Trophoblast cell (in vitro differentiated cells and primary cell): ENCODE measurements at regions not wholly inside any gene's neighbourhood (a gene's known extent, or its start where the extent isn't known, plus 50 kb on each side); places are given as distances from the start of the nearest gene placed in this dataset.
"Not testable (repeated sequence)": the region's sequence is repeated elsewhere in the genome, so short reads cannot be mapped to it uniquely, and the experiment has no call there.

Source experiments
- DNase-seq, 2 donors: peaks; one replicate each; pipeline ENCODE4 v3.0.0-alpha.2; 2016
- H2AFZ ChIP-seq: 2 replicates; pipeline ENCODE4 v1.6.1; 2013; ENCODE audit warnings: low read length, moderate library complexity, mild to moderate bottlenecking; ENCODE audit not compliant: insufficient read depth, poor library complexity
- H2AK5ac ChIP-seq: 2 replicates; pipeline ENCODE4 v1.6.1; 2013; ENCODE audit warnings: mild to moderate bottlenecking, low read length
- H2BK120ac ChIP-seq: 2 replicates; pipeline ENCODE4 v1.6.1; 2013; ENCODE audit warnings: low read length, mild to moderate bottlenecking, moderate library complexity; ENCODE audit not compliant: insufficient read depth, poor library complexity
- H2BK12ac ChIP-seq: 2 replicates; pipeline ENCODE4 v1.6.1; 2013; ENCODE audit warnings: mild to moderate bottlenecking, low read length, moderate library complexity
- H2BK5ac ChIP-seq: 2 replicates; pipeline ENCODE4 v1.6.1; 2013; ENCODE audit warnings: low read length, low read depth, moderate library complexity, mild to moderate bottlenecking; ENCODE audit not compliant: poor library complexity
- H3K14ac ChIP-seq: 2 replicates; pipeline ENCODE4 v1.6.1; 2013; ENCODE audit warnings: mild to moderate bottlenecking, low read length
- H3K18ac ChIP-seq: 2 replicates; pipeline ENCODE4 v1.6.1; 2013; ENCODE audit warnings: mild to moderate bottlenecking, low read length
- H3K23ac ChIP-seq: 2 replicates; pipeline ENCODE4 v1.6.1; 2013; ENCODE audit warnings: low read length
- H3K27ac ChIP-seq: 2 replicates; pipeline ENCODE4 v1.5.1; 2013; ENCODE audit warnings: low read depth, mild to moderate bottlenecking, inconsistent platforms, low read length, moderate library complexity
- H3K27me3 ChIP-seq: 2 replicates; pipeline ENCODE4 v1.6.1; 2013; ENCODE audit warnings: inconsistent platforms, mild to moderate bottlenecking, low read length, moderate library complexity; ENCODE audit not compliant: insufficient read depth
- H3K36me3 ChIP-seq, 2 experiments: 1 replicate in 1 of 2; 2 replicates in 1 of 2; pipeline ENCODE4 v1.6.1; 2013; ENCODE audit warnings: low read length in 2 of 2, mild to moderate bottlenecking in 2 of 2, moderate library complexity in 1 of 2; ENCODE audit not compliant: insufficient read depth in 2 of 2, control insufficient read depth in 1 of 2
- H3K4ac ChIP-seq: 2 replicates; pipeline ENCODE4 v1.6.1; 2013; ENCODE audit warnings: low read depth, mild to moderate bottlenecking, low read length, moderate library complexity
- H3K4me1 ChIP-seq, 2 experiments: 1 replicate in 1 of 2; 2 replicates in 1 of 2; pipeline ENCODE4 v1.6.1; 2013; ENCODE audit warnings: low read length in 2 of 2, mild to moderate bottlenecking in 2 of 2, moderate library complexity in 1 of 2; ENCODE audit not compliant: insufficient read depth in 2 of 2, control insufficient read depth in 1 of 2
- H3K4me2 ChIP-seq: 2 replicates; pipeline ENCODE4 v1.6.1; 2013; ENCODE audit warnings: inconsistent platforms, mild to moderate bottlenecking, low read length, moderate library complexity
- H3K4me3 ChIP-seq: 2 replicates; pipeline ENCODE4 v1.5.1; 2013; ENCODE audit warnings: mild to moderate bottlenecking, low read depth, low read length, inconsistent platforms
- H3K79me1 ChIP-seq: one replicate; pipeline ENCODE4 v1.6.1; 2013; ENCODE audit warnings: low read length
- H3K79me2 ChIP-seq: 2 replicates; pipeline ENCODE4 v1.6.1; 2013; ENCODE audit warnings: low read length, mild to moderate bottlenecking; ENCODE audit not compliant: control insufficient read depth, insufficient read depth, poor library complexity
- H3K9ac ChIP-seq: 2 replicates; pipeline ENCODE4 v1.6.1; 2013; ENCODE audit warnings: mild to moderate bottlenecking, low read length
- H3K9me3 ChIP-seq: 2 replicates; pipeline ENCODE4 v1.6.1; 2013; ENCODE audit warnings: low read depth, mild to moderate bottlenecking, control low read depth, inconsistent platforms, low read length; ENCODE audit not compliant: insufficient read depth
- H4K12ac ChIP-seq: 2 replicates; pipeline ENCODE4 v1.6.1; 2013; ENCODE audit warnings: low read depth, mild to moderate bottlenecking, low read length, moderate library complexity
- H4K8ac ChIP-seq: 2 replicates; pipeline ENCODE4 v1.6.1; 2013; ENCODE audit warnings: low read depth, mild to moderate bottlenecking, low read length, moderate library complexity
- H4K91ac ChIP-seq: one replicate; pipeline ENCODE4 v1.6.1; 2013; ENCODE audit warnings: low read depth, mild to moderate bottlenecking, low read length, moderate library complexity
- WGBS: extraction: QIAGEN DNeasy Blood & Tissue Kit; methylation state at CpG from one replicate; pipeline ENCODE4 v1.1.7; 2013; ENCODE audit warnings: missing lambda C conversion rate; ENCODE audit not compliant: insufficient read length, insufficient coverage; ENCODE audit errors: extremely low coverage; 5-methylcytosine and 5-hydroxymethylcytosine counted together

DNA sequence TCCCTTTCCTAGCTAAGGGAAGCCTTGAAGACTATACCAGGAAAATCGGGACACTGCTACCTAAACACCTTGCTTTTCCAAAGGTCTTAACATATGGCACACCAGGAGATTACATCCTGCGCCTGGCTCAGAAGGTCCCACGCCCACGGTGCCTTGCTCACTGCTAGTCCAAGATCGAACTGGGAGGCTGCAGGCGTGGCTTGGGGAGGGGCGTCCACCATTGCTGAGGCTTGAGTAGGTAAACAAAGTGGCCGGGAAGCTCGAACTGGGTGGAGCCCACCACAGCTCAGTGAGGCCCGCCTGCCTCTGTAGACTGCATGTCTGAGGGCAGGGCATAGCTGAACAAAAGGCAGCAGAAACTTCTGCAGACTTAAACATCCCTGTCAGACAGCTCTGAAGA lies 459.7 kb upstream of the EYS start:
- H3K79me1 ChIP-seq, H4K12ac ChIP-seq: not testable (repeated sequence)
- no CpG with 5 or more reads among the region's 10 CpGs for WGBS

DNA sequence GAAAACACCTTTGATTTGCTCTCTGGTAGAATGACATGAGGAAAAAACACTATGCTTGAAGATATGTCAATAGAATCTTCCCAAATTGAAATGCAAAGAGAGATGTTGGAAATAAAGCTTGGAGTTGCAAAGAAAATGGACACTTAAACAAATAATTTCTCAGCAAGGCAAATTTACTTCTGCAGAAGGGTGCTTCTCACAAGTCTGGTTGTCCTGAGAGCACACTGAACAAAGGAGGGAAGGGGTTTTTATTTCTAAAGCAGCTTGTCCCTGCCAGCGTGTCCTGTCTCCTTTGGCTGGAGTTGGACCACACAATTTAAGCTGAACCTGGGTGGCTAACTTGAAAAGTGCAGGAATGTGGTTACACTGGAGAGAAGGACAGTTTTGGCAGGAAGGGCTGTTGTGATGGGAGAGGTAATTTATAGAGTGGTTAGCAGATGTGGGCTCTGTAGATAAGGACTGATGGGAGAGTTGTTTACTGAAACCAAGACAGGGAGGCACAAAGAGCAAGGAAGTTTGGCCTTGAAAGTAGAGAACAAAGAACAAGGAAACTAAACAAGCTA lies 454.6 kb upstream of the EYS start:
- Histone ChIP-seq H3K27ac (no peak overlapping the region), H3K18ac (no peak overlapping the region), H4K12ac (no peak overlapping the region), H4K8ac (no peak overlapping the region), H2AFZ (no peak overlapping the region), H3K36me3 (no peaks in the 10 kb centered on the region), H3K23ac (no peak overlapping the region), H3K79me2 (no peaks in the 10 kb centered on the region), H3K4ac (no peak overlapping the region), H3K9me3 (peaks cover 8% of the 10 kb centered on the region), H2BK5ac (no peak overlapping the region), H3K4me3 (no peak overlapping the region), H4K91ac (no peak overlapping the region), H3K27me3 (no peaks in the 10 kb centered on the region), H3K79me1 (no peaks in the 10 kb centered on the region), H3K14ac (no peak overlapping the region), H2BK120ac (no peak overlapping the region), H3K9ac (no peak overlapping the region), H3K4me1 (no peaks in the 10 kb centered on the region), H2BK12ac (no peak overlapping the region), H2AK5ac (no peak overlapping the region), H3K4me2 (no peak overlapping the region)
- DNase-seq, result no peak
- WGBS, result no CpG with 5 or more reads among the region's 1 CpG

More for the DNA sequence above, 459.7 kb upstream of the EYS start:
- not testable (repeated sequence) for H3K4me3 ChIP-seq, H2BK12ac ChIP-seq, H3K27me3 ChIP-seq, H3K36me3 ChIP-seq, H3K27ac ChIP-seq, H2AFZ ChIP-seq, H4K91ac ChIP-seq, H4K8ac ChIP-seq, H3K4me1 ChIP-seq, H3K18ac ChIP-seq, H3K9me3 ChIP-seq, H3K4ac ChIP-seq, H2BK5ac ChIP-seq, H3K23ac ChIP-seq, H3K9ac ChIP-seq, H2BK120ac ChIP-seq, DNase-seq, H3K79me2 ChIP-seq, H3K14ac ChIP-seq, H2AK5ac ChIP-seq, H3K4me2 ChIP-seq

DNA sequence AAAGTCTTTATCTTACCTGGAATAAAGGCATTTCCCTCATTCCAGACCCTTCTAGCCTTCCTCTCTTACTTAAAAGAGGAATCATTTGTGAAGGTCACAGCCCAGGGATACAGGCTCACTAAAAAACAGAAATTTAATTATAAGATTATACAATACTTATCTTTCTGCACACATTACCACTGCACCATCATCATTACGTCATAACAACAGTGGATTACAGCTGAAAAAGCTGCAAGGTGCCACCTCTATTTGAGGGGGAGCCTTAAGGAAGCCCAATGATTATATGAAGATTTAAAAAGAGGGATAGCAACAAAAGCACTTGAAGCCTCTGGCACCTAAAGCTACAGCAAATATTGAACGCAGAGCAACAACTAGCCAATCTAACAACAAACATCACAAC lies 452.9 kb upstream of the EYS start:
- Histone ChIP-seq H3K9me3 (peaks cover 8% of the 10 kb centered on the region), H3K4me2 (no peak overlapping the region), H3K4me1 (no peaks in the 10 kb centered on the region), H3K23ac (no peak overlapping the region), H2BK120ac (no peak overlapping the region), H3K27me3 (no peaks in the 10 kb centered on the region), H2BK5ac (no peak overlapping the region), H3K14ac (no peak overlapping the region), H2AFZ (no peak overlapping the region), H4K12ac (no peak overlapping the region), H3K4ac (no peak overlapping the region), H3K18ac (no peak overlapping the region), H4K8ac (no peak overlapping the region), H2BK12ac (no peak overlapping the region), H4K91ac (no peak overlapping the region), H3K79me1 (no peaks in the 10 kb centered on the region), H3K36me3 (no peaks in the 10 kb centered on the region), H3K9ac (no peak overlapping the region), H3K27ac (no peak overlapping the region), H2AK5ac (no peak overlapping the region), H3K4me3 (no peak overlapping the region), H3K79me2 (no peaks in the 10 kb centered on the region)
- WGBS, result no CpG with 5 or more reads among the region's 2 CpGs
- DNase-seq, result no peak

DNA sequence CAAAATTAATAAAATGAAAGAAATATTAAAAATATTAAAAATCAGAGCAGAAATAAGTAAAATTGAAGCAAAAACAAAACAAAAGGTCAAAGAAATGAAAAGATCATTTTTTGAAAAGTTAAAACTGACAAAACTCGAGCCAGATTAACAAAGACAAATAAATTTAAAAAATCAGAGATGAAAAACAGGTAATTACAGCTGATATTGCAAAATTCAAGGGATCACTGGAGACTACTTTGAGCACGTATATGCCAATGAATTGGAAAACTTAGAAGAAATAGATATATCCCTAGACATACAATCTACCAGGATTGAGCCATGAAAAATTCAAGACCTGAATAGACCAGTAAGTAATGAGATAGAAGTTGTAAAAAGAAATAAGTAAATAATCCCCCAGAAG lies 446.2 kb upstream of the EYS start:
- Histone ChIP-seq H2BK12ac (no peak overlapping the region), H3K27ac (no peak overlapping the region), H2AK5ac (no peak overlapping the region), H3K4me1 (no peaks in the 10 kb centered on the region), H3K4me2 (no peak overlapping the region), H3K18ac (no peak overlapping the region), H3K79me2 (no peaks in the 10 kb centered on the region), H3K36me3 (no peaks in the 10 kb centered on the region), H2BK120ac (no peak overlapping the region), H3K4ac (no peak overlapping the region), H2AFZ (no peak overlapping the region), H3K27me3 (no peaks in the 10 kb centered on the region), H3K9ac (no peak overlapping the region), H3K9me3 (no peaks in the 10 kb centered on the region), H3K14ac (no peak overlapping the region), H3K23ac (no peak overlapping the region), H4K8ac (no peak overlapping the region), H3K79me1 (no peaks in the 10 kb centered on the region), H4K91ac (no peak overlapping the region), H4K12ac (no peak overlapping the region), H3K4me3 (no peak overlapping the region), H2BK5ac (no peak overlapping the region)
- no peak for DNase-seq
- WGBS, result no CpG with 5 or more reads among the region's 2 CpGs
